Femur (tissue), 1 donor: ENCODE measurements at regions not wholly inside any gene's neighbourhood (a gene's known extent, or its start where the extent isn't known, plus 50 kb on each side); places are given as distances from the start of the nearest gene placed in this dataset.

Experiments used
- DNase-seq: peaks from one replicate; pipeline ENCODE4 v3.0.0-alpha.2; 2017

DNA sequence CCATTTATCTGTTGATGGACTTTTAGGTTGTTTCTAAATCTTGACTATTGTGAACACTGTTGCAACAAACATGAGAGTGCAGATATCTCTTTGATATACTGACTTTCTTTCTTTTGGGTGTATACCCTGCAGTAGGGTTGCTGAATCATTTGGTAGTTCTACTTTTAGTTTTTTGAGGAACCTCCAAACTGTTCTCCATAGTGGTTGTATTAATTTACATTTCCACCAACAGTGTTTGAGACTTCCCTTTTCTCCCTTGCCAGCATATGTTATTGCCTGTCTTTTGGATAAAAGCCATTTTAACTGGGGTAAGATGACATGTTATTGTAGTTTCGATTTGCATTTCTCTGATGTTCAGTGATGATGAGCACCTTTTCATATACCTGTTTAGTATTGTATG is 330.0 kb downstream of the DDX10 start:
- DNase-seq, result no peak

DNA sequence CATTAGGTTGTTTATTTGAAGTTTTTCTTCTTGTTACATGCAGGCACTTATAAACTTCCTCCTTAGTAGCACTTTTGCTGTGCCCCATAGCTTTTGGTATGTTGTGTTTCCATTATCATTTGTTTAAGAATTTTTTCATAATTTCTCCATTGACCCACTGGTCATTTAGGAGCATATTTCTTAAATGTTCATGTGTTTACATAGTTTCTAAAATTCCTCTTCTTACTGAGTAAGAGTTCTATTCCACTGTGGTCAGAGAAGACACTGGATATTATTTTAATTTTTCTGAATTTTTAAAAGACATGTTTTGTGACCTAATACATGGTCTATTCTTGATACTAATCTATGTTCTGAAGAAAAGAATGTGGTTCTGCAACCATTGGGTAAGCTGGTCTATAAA is 333.0 kb downstream of the DDX10 start:
- DNase-seq, result no peak

DNA sequence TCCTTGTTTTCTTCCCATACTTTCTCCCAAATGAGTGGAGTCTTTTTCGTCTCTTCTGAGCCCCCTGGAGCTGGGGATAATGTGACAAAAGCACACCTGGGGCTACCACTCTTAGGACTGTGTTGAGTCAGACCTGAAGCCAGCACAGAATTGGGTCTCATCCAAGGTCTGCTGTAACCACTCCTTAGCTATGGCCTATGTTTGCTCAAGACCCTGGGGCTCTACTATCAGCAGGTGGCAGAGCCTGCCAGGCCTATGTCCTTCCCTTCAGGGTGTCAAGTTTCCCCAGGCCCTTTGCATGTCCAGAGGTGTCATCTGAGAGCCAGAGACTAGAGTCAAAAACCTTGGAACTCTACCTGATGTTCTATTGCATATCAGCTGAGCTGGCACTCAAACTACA is 335.7 kb downstream of the DDX10 start:
- no peak for DNase-seq

- DNase-seq, result no peak
Measured at GRCh38 chr11:109001585-109001984, 336.7 kb downstream of the DDX10 start.

DNA sequence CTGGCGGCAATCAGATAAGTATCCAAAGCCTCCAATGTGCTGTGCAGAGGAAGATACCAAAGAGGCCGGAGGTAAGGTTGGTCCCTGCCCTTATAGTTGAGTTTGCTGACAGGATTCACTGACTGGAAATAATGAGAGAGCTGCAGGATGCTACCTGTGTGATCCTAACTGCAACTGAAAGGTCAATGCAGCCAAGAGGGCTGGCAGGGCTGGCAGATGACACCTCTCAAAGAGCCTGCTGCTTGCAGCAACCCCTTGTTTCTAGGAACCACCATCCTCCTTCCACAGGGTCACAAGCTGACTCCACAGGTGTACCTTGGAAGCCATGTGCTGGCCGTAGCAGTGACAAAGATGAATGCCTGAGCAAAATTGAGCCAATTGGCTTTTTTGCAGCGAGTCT is 348.1 kb downstream of the DDX10 start:
- DNase-seq, result no peak

DNA sequence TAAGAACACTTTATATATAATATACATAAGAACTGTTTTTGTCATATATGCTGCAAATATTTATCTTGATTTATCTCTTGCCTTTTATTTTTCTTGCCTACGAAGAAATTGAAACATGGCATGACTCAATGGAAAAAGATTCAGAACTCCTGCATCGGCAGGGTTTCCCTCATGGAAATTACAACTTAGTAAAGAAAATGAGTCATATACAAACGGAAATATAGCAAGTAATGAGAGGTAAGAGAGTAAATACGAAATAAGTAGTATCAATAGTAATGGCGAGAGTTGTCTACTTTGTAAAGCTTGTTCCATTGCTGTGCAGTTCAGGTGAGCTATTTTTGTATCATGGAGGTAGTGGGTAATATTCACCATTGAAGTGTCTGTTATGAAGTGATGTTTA is 350.4 kb downstream of the DDX10 start:
- no peak for DNase-seq

DNA sequence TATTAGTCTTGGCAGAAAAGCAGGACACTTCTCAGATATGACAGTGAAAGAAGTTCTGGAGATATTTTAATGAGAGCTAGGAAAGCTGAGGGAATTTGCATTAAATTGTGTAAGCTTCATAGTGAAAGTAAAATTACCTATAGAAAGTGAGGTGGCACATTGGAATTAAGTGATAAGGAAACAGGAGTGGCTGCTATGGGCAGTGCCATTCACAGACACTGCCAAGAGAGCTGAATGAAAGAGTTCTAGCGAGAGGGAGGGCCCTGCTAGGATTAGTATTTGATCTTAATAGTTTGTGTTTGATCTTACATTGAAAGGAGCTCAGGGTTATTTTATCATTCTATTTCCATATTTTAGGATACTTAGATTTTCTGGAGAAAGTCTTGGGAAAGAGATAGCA is 351.9 kb downstream of the DDX10 start:
- DNase-seq, result no peak

- DNase-seq, result no peak
Measured at GRCh38 chr11:109017489-109017888, 352.6 kb downstream of the DDX10 start.

- DNase-seq, result no peak
Measured at GRCh38 chr11:109018639-109019038, 353.8 kb downstream of the DDX10 start.

- DNase-seq, result no peak
Measured at GRCh38 chr11:109019342-109019936, 354.6 kb downstream of the DDX10 start.

GRCh38 chr11:109023036-109023435 is 358.2 kb downstream of the DDX10 start:
- no peak for DNase-seq

DNA sequence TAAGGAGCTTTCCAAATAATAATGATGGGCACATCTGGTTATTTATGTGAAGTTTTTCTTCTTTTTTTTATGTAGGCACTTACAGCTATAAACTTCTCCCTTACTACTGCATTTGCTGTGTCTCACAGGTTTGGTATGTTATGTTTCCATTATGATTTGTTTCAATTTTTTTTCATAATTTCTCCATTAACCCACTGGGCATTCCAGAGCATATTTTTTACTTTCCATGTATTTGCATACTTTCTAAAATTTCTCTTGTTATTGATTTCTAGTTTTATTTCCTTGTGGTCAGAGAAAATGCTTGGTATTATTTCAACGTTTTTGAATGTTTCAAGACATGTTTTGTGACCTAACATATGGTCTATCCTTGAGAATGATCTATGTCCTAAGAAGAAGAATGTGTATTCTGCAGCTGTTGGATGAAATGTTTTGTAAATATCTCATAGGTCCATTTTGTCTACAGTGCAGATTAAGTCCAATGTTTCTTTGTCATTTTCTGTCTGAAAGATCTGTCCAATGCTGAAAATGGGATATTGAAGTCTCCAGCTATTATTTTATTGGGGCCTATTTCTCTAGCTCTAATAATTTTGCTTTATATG is 362.1 kb downstream of the DDX10 start:
- DNase-seq, result no peak

DNA sequence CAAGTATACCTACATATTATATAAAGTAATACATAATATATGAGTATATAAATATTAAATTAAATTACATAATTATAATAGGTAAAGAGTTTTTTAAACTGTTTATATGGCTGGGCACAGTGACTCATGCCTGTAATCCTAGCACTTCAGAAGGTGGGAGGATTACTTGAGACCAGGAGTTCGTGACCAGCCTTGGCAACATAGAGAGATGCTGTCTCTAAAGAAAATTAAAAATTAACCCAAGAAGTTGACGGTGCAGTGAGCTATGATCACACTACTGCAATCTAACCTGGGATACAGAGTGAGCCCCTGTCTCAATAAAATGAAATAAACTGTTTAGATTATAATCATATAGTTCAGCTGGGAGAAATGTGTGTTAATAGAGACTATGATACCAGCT is 363.0 kb downstream of the DDX10 start:
- no peak for DNase-seq

GRCh38 chr11:109029927-109030326 is 365.1 kb downstream of the DDX10 start:
- no peak for DNase-seq

- no peak for DNase-seq
Measured at GRCh38 chr11:109033627-109034338, 368.9 kb downstream of the DDX10 start.

GRCh38 chr11:109034339-109034696 is 369.4 kb downstream of the DDX10 start:
- DNase-seq, result no peak

GRCh38 chr11:109035284-109035683 is 370.4 kb downstream of the DDX10 start:
- DNase-seq, result no peak

GRCh38 chr11:109036011-109036410 is 371.1 kb downstream of the DDX10 start:
- no peak for DNase-seq

- no peak for DNase-seq
Measured at GRCh38 chr11:109037856-109038780, 373.2 kb downstream of the DDX10 start.

GRCh38 chr11:109039611-109040010 is 374.7 kb downstream of the DDX10 start:
- DNase-seq, result no peak

DNA sequence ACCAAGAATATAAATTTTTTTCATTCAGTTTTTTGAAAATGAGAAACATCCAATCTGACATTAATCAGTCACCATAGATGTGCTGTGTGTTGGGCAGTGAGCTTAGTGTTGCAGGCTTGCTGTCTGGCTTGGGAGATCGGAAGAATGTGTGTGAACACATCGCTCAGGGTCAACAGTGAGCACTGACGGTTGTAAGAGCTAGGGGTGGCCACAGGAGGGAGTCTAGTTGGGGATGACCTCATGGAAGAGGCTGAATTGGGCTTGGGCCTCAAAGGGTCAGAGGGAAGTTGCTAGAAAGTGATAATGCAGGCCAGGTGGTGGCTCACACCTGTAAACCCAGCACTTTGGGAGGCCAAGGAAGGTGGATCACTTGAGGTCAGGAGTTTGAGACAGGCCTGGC is 375.4 kb downstream of the DDX10 start:
- no peak for DNase-seq

DNA sequence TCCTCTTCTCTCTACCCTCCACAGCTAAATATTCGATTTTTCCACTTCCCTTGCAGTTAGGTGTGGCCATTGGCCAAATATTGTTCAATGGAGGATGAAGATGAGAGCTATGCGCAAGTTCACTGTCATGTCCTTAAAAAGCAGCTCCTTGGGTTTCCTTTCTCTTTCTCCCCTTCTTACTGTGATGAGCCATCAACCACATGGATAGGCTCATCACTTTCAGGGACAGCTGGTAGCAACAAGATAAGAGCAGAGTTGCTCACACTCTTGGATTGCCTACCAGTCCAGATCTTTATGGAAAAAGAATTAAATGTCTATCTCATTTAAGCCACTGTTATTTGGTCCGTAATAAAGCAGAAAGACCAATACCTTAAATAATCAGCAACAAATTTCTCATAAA is 377.0 kb downstream of the DDX10 start:
- DNase-seq, result no peak

GRCh38 chr11:109043315-109043714 is 378.4 kb downstream of the DDX10 start:
- DNase-seq, result no peak
